ENCODE measurements at regions not wholly inside any gene's neighbourhood (a gene's known extent, or its start where the extent isn't known, plus 50 kb on each side); places are given as distances from the start of the nearest gene placed in this dataset.
A peak's percentile ranks its signal among the peaks of the same experiment; 100 is the strongest.
"Not testable (repeated sequence)": the region's sequence is repeated elsewhere in the genome, so short reads cannot be mapped to it uniquely, and the experiment has no call there.

DNA sequence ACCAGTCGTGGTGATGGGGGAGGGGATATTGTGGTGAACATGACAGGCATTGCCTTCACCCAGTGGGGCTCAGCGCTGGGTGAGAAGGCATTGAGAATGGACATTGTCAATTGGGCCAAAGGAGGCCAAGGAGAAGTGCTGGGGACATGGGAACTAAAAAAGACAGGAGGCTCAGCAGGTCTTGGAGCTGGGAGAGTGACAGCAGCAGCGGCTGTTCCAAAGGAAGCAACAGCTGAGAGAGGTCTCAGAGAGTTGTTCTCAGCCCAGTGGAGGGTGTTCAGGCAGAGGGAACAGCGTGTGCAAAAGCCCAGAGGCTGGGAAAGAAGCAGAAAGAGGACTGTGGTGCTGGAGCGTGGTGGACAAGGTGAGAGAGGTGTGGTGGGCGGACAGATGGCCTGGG is 56.6 kb upstream of the ASNS start:
- H3K27ac ChIP-seq; POLR2A ChIA-PET (ENCODE audit: low non-redundant PET); CTCF ChIA-PET; DNase-seq (ENCODE audit: low spot score): not testable (repeated sequence)

- CTCF ChIA-PET: interaction anchor here (0.7 kb wide), 2 partner anchors 56 to 1797 kb away, joined by 3 read pairs; partner anchors contain the start of gene ASNS
- POLR2A ChIA-PET (ENCODE audit: low non-redundant PET); H3K27ac ChIP-seq: not testable (repeated sequence)
- peak; percentile 20 for DNase-seq (ENCODE audit: low spot score)
- TF ChIP-seq, protein P1, sequence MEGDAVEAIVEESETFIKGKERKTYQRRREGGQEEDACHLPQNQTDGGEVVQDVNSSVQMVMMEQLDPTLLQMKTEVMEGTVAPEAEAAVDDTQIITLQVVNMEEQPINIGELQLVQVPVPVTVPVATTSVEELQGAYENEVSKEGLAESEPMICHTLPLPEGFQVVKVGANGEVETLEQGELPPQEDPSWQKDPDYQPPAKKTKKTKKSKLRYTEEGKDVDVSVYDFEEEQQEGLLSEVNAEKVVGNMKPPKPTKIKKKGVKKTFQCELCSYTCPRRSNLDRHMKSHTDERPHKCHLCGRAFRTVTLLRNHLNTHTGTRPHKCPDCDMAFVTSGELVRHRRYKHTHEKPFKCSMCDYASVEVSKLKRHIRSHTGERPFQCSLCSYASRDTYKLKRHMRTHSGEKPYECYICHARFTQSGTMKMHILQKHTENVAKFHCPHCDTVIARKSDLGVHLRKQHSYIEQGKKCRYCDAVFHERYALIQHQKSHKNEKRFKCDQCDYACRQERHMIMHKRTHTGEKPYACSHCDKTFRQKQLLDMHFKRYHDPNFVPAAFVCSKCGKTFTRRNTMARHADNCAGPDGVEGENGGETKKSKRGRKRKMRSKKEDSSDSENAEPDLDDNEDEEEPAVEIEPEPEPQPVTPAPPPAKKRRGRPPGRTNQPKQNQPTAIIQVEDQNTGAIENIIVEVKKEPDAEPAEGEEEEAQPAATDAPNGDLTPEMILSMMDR (conservative IDR thresholded peaks at IDR 0.05; ENCODE audit: low read depth): peak; percentile 96
Measured at GRCh38 chr7:97927790-97928748, 55.9 kb upstream of the ASNS start.
